K562 (cell line): ENCODE measurements at regions not wholly inside any gene's neighbourhood (a gene's known extent, or its start where the extent isn't known, plus 50 kb on each side); places are given as distances from the start of the nearest gene placed in this dataset.

Experiments
- CREBBP ChIP-seq: IDR thresholded peaks from one replicate; pipeline ENCODE4 v1.6.1; 2012; ENCODE audit warnings: low read depth, mild to moderate bottlenecking, control low read depth, inconsistent platforms, low read length
- FOXJ3 ChIP-seq: sonication (generic); formaldehyde crosslinking; IDR thresholded peaks from 2 replicates; pipeline ENCODE4 v1.4.0; 2020; ENCODE audit warnings: mild to moderate bottlenecking, missing genetic modification reagents
- HDAC2 ChIP-seq: fragments of 450-650 bp; IDR thresholded peaks from 2 replicates; pipeline ENCODE4 v1.6.1; 2016; ENCODE audit warnings: mild to moderate bottlenecking
- MYNN ChIP-seq, 2 experiments: sonication (generic); formaldehyde crosslinking in 1 of 2; IDR thresholded peaks; 2 replicates each; pipeline versions ENCODE4 v1.5.0 to v1.6.1; 2016 to 2020; ENCODE audit warnings: antibody characterized with exemption in 1 of 2, missing genetic modification reagents in 1 of 2
- SIN3B ChIP-seq: fragments of 450-650 bp; IDR thresholded peaks from 2 replicates; pipeline ENCODE4 v1.6.1; 2017; ENCODE audit warnings: low read depth, mild to moderate bottlenecking, moderate library complexity
- U2AF1 ChIP-seq: fragments of 200-400 bp; formaldehyde crosslinking; optimal IDR thresholded peaks from 2 replicates; pipeline ENCODE3; 2017; ENCODE audit warnings: mild to moderate bottlenecking, low read depth, low read length, moderate library complexity
- ZNF12 ChIP-seq: sonication (generic); formaldehyde crosslinking; IDR thresholded peaks from 2 replicates; pipeline ENCODE4 v1.4.0; 2020; ENCODE audit warnings: mild to moderate bottlenecking, missing genetic modification reagents
- ZNF589 ChIP-seq: fragments of 200-800 bp; sonication (Bioruptor generic); IDR thresholded peaks from 2 replicates; pipeline ENCODE4 v1.6.1; 2016; ENCODE audit warnings: low read depth, missing genetic modification characterization, missing compliant biosample characterization
- ZNF696 ChIP-seq: fragments of 250-450 bp; sonication (Bioruptor Pico); conservative IDR thresholded peaks from 2 replicates; pipeline ENCODE4 v1.4.0; 2020; ENCODE audit warnings: mild to moderate bottlenecking, moderate library complexity
- TF ChIP-seq, protein P1 (sequence below): sonication (generic); formaldehyde crosslinking; IDR thresholded peaks from 2 replicates; pipeline ENCODE4 v1.8.0; 2022; ENCODE audit warnings: missing genetic modification reagents, mild to moderate bottlenecking, moderate library complexity, borderline replicate concordance
- TF ChIP-seq, protein P2 (sequence below), 2 experiments: fragments of 450-650 bp in 1 of 2; sonication (generic) in 1 of 2; formaldehyde crosslinking in 1 of 2; IDR thresholded peaks in 1 of 2; conservative IDR thresholded peaks in 1 of 2; 2 replicates each; pipeline versions ENCODE4 v1.6.1 to v1.8.1; 2016 to 2023; ENCODE audit warnings: mild to moderate bottlenecking in 2 of 2, moderate library complexity in 2 of 2, inconsistent platforms in 1 of 2, missing genetic modification reagents in 1 of 2
- TF ChIP-seq, protein P3 (sequence below): fragments of 200-400 bp; formaldehyde crosslinking; IDR thresholded peaks from 2 replicates; pipeline ENCODE4 v1.6.1; 2017; ENCODE audit warnings: mild to moderate bottlenecking, low read depth, low read length, moderate library complexity
- TF ChIP-seq, protein P4 (sequence below): sonication (generic); formaldehyde crosslinking; IDR thresholded peaks from 2 replicates; pipeline ENCODE4 v1.8.0; 2022; ENCODE audit warnings: mild to moderate bottlenecking, missing genetic modification reagents
- TF ChIP-seq, protein P5 (sequence below), 2 experiments: IDR thresholded peaks; 2 replicates each; pipeline ENCODE4 v1.6.1; 2011; ENCODE audit warnings: borderline replicate concordance in 1 of 2, control low read depth in 1 of 2, low read depth in 1 of 2, low read length in 1 of 2, mild to moderate bottlenecking in 1 of 2, mixed read lengths in 1 of 2, moderate library complexity in 1 of 2; ENCODE audit not compliant: insufficient read depth in 1 of 2, insufficient read length in 1 of 2, poor library complexity in 1 of 2, severe bottlenecking in 1 of 2; ENCODE audit errors: extremely low read depth in 1 of 2

DNA sequence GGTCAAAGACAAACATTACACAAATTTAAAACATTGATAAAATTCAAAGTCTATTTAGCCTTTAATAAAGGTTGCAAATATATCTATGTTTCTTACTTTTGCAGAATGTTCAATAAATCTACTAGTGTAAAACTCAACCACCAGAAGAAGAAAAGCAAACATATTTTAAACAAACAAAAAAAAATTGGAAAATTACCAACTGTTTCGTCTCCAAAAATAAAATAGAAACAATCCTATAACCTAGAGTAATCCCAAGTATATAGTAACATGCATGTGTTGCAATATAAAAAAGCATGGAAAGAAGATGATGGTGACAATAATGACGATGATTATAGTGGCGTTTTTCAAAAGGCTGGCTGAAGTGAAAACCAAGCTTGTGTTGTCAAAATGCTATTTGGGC lies 86.0 kb upstream of the PAPPA start (continued):
- TF ChIP-seq, protein P1, sequence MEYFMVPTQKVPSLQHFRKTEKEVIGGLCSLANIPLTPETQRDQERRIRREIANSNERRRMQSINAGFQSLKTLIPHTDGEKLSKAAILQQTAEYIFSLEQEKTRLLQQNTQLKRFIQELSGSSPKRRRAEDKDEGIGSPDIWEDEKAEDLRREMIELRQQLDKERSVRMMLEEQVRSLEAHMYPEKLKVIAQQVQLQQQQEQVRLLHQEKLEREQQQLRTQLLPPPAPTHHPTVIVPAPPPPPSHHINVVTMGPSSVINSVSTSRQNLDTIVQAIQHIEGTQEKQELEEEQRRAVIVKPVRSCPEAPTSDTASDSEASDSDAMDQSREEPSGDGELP: no peak
- TF ChIP-seq U2AF1: no peak
- TF ChIP-seq CREBBP: no peak
- TF ChIP-seq, protein P2, sequence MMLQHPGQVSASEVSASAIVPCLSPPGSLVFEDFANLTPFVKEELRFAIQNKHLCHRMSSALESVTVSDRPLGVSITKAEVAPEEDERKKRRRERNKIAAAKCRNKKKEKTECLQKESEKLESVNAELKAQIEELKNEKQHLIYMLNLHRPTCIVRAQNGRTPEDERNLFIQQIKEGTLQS (IDR thresholded peaks at IDR 0.05): no peak
- TF ChIP-seq, protein P2 (CRISPR knock-in tag; conservative IDR thresholded peaks at IDR 0.05): no peak
- no peak for TF ChIP-seq ZNF696 (CRISPR knock-in tag)
- TF ChIP-seq FOXJ3 (CRISPR knock-in tag): no peak
- TF ChIP-seq, protein P3, sequence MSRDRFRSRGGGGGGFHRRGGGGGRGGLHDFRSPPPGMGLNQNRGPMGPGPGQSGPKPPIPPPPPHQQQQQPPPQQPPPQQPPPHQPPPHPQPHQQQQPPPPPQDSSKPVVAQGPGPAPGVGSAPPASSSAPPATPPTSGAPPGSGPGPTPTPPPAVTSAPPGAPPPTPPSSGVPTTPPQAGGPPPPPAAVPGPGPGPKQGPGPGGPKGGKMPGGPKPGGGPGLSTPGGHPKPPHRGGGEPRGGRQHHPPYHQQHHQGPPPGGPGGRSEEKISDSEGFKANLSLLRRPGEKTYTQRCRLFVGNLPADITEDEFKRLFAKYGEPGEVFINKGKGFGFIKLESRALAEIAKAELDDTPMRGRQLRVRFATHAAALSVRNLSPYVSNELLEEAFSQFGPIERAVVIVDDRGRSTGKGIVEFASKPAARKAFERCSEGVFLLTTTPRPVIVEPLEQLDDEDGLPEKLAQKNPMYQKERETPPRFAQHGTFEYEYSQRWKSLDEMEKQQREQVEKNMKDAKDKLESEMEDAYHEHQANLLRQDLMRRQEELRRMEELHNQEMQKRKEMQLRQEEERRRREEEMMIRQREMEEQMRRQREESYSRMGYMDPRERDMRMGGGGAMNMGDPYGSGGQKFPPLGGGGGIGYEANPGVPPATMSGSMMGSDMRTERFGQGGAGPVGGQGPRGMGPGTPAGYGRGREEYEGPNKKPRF: no peak
- no peak for TF ChIP-seq ZNF589 (CRISPR knock-in tag)
- no peak for TF ChIP-seq SIN3B
- TF ChIP-seq, protein P4, sequence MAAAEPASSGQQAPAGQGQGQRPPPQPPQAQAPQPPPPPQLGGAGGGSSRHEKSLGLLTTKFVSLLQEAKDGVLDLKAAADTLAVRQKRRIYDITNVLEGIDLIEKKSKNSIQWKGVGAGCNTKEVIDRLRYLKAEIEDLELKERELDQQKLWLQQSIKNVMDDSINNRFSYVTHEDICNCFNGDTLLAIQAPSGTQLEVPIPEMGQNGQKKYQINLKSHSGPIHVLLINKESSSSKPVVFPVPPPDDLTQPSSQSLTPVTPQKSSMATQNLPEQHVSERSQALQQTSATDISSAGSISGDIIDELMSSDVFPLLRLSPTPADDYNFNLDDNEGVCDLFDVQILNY (CRISPR knock-in tag): no peak
- TF ChIP-seq, protein P5, sequence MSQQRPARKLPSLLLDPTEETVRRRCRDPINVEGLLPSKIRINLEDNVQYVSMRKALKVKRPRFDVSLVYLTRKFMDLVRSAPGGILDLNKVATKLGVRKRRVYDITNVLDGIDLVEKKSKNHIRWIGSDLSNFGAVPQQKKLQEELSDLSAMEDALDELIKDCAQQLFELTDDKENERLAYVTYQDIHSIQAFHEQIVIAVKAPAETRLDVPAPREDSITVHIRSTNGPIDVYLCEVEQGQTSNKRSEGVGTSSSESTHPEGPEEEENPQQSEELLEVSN (IDR thresholded peaks at IDR 0.05; ENCODE audit: borderline replicate concordance in 1 of 2, extremely low read depth in 1 of 2, insufficient read depth in 1 of 2, insufficient read length in 1 of 2, low read depth in 1 of 2, low read length in 1 of 2, poor library complexity in 1 of 2, severe bottlenecking in 1 of 2): no peak
- TF ChIP-seq ZNF12 (CRISPR knock-in tag): no peak
- no peak for TF ChIP-seq MYNN (IDR thresholded peaks at IDR 0.05)
- TF ChIP-seq MYNN (CRISPR knock-in tag; IDR thresholded peaks at IDR 0.05): no peak
- no peak for TF ChIP-seq HDAC2
